Neural cell (in vitro differentiated cells): ENCODE measurements at regions not wholly inside any gene's neighbourhood (a gene's known extent, or its start where the extent isn't known, plus 50 kb on each side); places are given as distances from the start of the nearest gene placed in this dataset.

ENCODE experiments used
- H2AFZ ChIP-seq: fragments of 200-600, 300-800 bp; sonication (generic), shearing (Covaris generic); 2 replicates; pipeline ENCODE4 v1.6.0; 2014; ENCODE audit warnings: low read depth, mild to moderate bottlenecking, antibody characterized with exemption, low read length, moderate library complexity
- H3F3A ChIP-seq: fragments of 200-600 bp; shearing (Covaris generic); 2 replicates; pipeline ENCODE4 v1.6.1; 2016; ENCODE audit warnings: mild to moderate bottlenecking, moderate library complexity, mixed read lengths, antibody characterized with exemption, low read length; ENCODE audit not compliant: insufficient read depth, poor library complexity, severe bottlenecking
- H3K27ac ChIP-seq: fragments of 200-600, 300-800 bp; sonication (generic), shearing (Covaris generic); 2 replicates; pipeline ENCODE4 v1.5.1; 2014; ENCODE audit warnings: mild to moderate bottlenecking, low read length, moderate library complexity
- H3K27me3 ChIP-seq: fragments of 300-800, 200-600 bp; sonication (generic), shearing (Covaris generic); 2 replicates; pipeline ENCODE4 v1.6.0; 2014; ENCODE audit warnings: mild to moderate bottlenecking, low read depth, low read length, moderate library complexity; ENCODE audit not compliant: insufficient read depth
- H3K36me3 ChIP-seq: fragments of 300-800, 200-600 bp; sonication (generic), shearing (Covaris generic); 2 replicates; pipeline ENCODE4 v1.5.1; 2014; ENCODE audit warnings: mild to moderate bottlenecking, antibody characterized with exemption, low read length, moderate library complexity; ENCODE audit not compliant: insufficient read depth
- H3K4me2 ChIP-seq: fragments of 300-800, 200-600 bp; sonication (generic), shearing (Covaris generic); 2 replicates; pipeline ENCODE4 v1.6.0; 2014; ENCODE audit warnings: mild to moderate bottlenecking, low read length
- H3K4me3 ChIP-seq: fragments of 300-800, 200-600 bp; sonication (generic), shearing (Covaris generic); 2 replicates; pipeline ENCODE4 v1.5.1; 2014; ENCODE audit warnings: mild to moderate bottlenecking, low read length, moderate library complexity
- H3K79me2 ChIP-seq: fragments of 200-600 bp; shearing (Covaris generic); replicated peaks from 2 replicates; pipeline ENCODE4 v1.6.0; 2014; ENCODE audit warnings: mild to moderate bottlenecking, low read length, moderate library complexity; ENCODE audit not compliant: insufficient read depth
- H3K9ac ChIP-seq: fragments of 300-800, 200-600 bp; sonication (generic), shearing (Covaris generic); 2 replicates; pipeline ENCODE4 v1.6.1; 2016; ENCODE audit warnings: mild to moderate bottlenecking, low read length, mixed read lengths
- H3K9me2 ChIP-seq: fragments of 200-600 bp; shearing (Covaris generic); 2 replicates; pipeline ENCODE4 v1.6.1; 2016; ENCODE audit warnings: mild to moderate bottlenecking, low read length, mixed read lengths; ENCODE audit not compliant: insufficient read depth
- H3K9me3 ChIP-seq: fragments of 200-600, 300-800 bp; sonication (generic), shearing (Covaris generic); 2 replicates; pipeline ENCODE4 v1.6.1; 2016; ENCODE audit warnings: mild to moderate bottlenecking, mixed run types, low read length, moderate library complexity, mixed read lengths
- H4K20me1 ChIP-seq: fragments of 200-600 bp; shearing (Covaris generic); 2 replicates; pipeline ENCODE4 v1.6.1; 2016; ENCODE audit warnings: mild to moderate bottlenecking, mixed run types; ENCODE audit not compliant: insufficient read depth
- CTCF ChIP-seq: fragments of 450-650 bp; IDR thresholded peaks from 2 replicates; pipeline ENCODE4 v1.5.1; 2014; ENCODE audit warnings: antibody characterized with exemption, mild to moderate bottlenecking, moderate library complexity; ENCODE audit not compliant: poor library complexity, severe bottlenecking
- EP300 ChIP-seq: fragments of 450-650 bp; conservative IDR thresholded peaks from 2 replicates; pipeline ENCODE4 v1.6.1; 2014; ENCODE audit warnings: antibody characterized with exemption, mild to moderate bottlenecking, moderate library complexity; ENCODE audit not compliant: poor library complexity, severe bottlenecking
- EZH2 ChIP-seq: fragments of 200-600, 300-800 bp; shearing (Covaris generic), sonication (generic); IDR thresholded peaks from 2 replicates; pipeline ENCODE4 v1.6.1; 2014; ENCODE audit warnings: antibody characterized with exemption, low read length, borderline replicate concordance, mild to moderate bottlenecking; ENCODE audit not compliant: insufficient read depth, poor library complexity, severe bottlenecking
- MXI1 ChIP-seq: fragments of 450-650 bp; conservative IDR thresholded peaks from 2 replicates; pipeline ENCODE4 v1.6.1; 2014; ENCODE audit warnings: antibody characterized with exemption, mild to moderate bottlenecking; ENCODE audit not compliant: poor library complexity, severe bottlenecking
- RAD21 ChIP-seq: fragments of 450-650 bp; conservative IDR thresholded peaks from 2 replicates; pipeline ENCODE4 v1.6.1; 2014; ENCODE audit warnings: antibody characterized with exemption, mild to moderate bottlenecking, moderate library complexity
- REST ChIP-seq: IDR thresholded peaks from 2 replicates; pipeline ENCODE4 v1.6.1; 2012; ENCODE audit warnings: borderline replicate concordance
- SMC3 ChIP-seq: fragments of 450-650 bp; conservative IDR thresholded peaks from 2 replicates; pipeline ENCODE4 v1.6.1; 2014; ENCODE audit warnings: antibody characterized with exemption, mild to moderate bottlenecking, moderate library complexity; ENCODE audit not compliant: poor library complexity
- TAF1 ChIP-seq: IDR thresholded peaks from 2 replicates; pipeline ENCODE4 v1.6.1; 2012; ENCODE audit warnings: low read depth

- no peaks in the 10 kb centered on the region for H3K27me3 ChIP-seq
- H3K9me2 ChIP-seq: no peaks in the 10 kb centered on the region
- H3K4me2 ChIP-seq: no peak overlapping the region
- H3K36me3 ChIP-seq: no peaks in the 10 kb centered on the region
- no peak overlapping the region for H3K27ac ChIP-seq
- no peaks in the 10 kb centered on the region for H3K79me2 ChIP-seq
- no peak overlapping the region for H3K4me3 ChIP-seq
- H2AFZ ChIP-seq: no peak overlapping the region
- no peaks in the 10 kb centered on the region for H3F3A ChIP-seq
- H3K9me3 ChIP-seq: no peaks in the 10 kb centered on the region
- H4K20me1 ChIP-seq: no peaks in the 10 kb centered on the region
- no peak for TF ChIP-seq CTCF
- H3K9ac ChIP-seq: no peak overlapping the region
Observed at GRCh38 chr21:38905752-38906151, 100.0 kb downstream of the ETS2 start.

- no peak overlapping the region for H3K4me3 ChIP-seq
- H3K27me3 ChIP-seq: no peaks in the 10 kb centered on the region
- H3K79me2 ChIP-seq: no peaks in the 10 kb centered on the region
- H3K9me3 ChIP-seq: no peaks in the 10 kb centered on the region
- H3K4me2 ChIP-seq: no peak overlapping the region
- H3K9me2 ChIP-seq: no peaks in the 10 kb centered on the region
- TF ChIP-seq CTCF (no peak), REST (no peak), MXI1 (no peak), TAF1 (no peak), SMC3 (no peak), EP300 (no peak), RAD21 (no peak), EZH2 (no peak)
- H3K9ac ChIP-seq: no peak overlapping the region
- no peaks in the 10 kb centered on the region for H3K36me3 ChIP-seq
- no peak overlapping the region for H3K27ac ChIP-seq
- no peaks in the 10 kb centered on the region for H3F3A ChIP-seq
- H4K20me1 ChIP-seq: no peaks in the 10 kb centered on the region
- H2AFZ ChIP-seq: no peak overlapping the region
Observed at GRCh38 chr21:38905328-38905727, 99.6 kb downstream of the ETS2 start.
